ENCODE measurements at regions not wholly inside any gene's neighbourhood (a gene's known extent, or its start where the extent isn't known, plus 50 kb on each side); places are given as distances from the start of the nearest gene placed in this dataset.
"Not testable (repeated sequence)": the region's sequence is repeated elsewhere in the genome, so short reads cannot be mapped to it uniquely, and the experiment has no call there.

- peaks cover 6% of the 10 kb centered on the region for H3K4me1 ChIP-seq (ENCODE audit: control insufficient read depth, insufficient read depth, low read length)
- H3K9me3 ChIP-seq (replicated peaks; ENCODE audit: control insufficient read depth, low read depth, low read length): no peaks in the 10 kb centered on the region
- no peak overlapping the region for H3K27ac ChIP-seq (ENCODE audit: low read length)
- H3K36me3 ChIP-seq (ENCODE audit: control insufficient read depth, insufficient read depth, low read length): no peaks in the 10 kb centered on the region
- 91% methylated on average over 3 of the region's 4 CpGs for WGBS (ENCODE audit: insufficient coverage)
- DNase-seq: no peak
- H3K27me3 ChIP-seq (ENCODE audit: control insufficient read depth, insufficient read depth, low read length): no peaks in the 10 kb centered on the region
- H3K4me3 ChIP-seq (ENCODE audit: low read length): no peak overlapping the region
Observed at GRCh38 chr15:66635817-66636216, 66.2 kb upstream of the SMAD6 start.

- not testable (repeated sequence) for H3K4me1 ChIP-seq (ENCODE audit: control insufficient read depth, insufficient read depth, low read length); H3K27me3 ChIP-seq (ENCODE audit: control insufficient read depth, insufficient read depth, low read length); H3K36me3 ChIP-seq (ENCODE audit: control insufficient read depth, insufficient read depth, low read length); H3K9me3 ChIP-seq (replicated peaks; ENCODE audit: control insufficient read depth, low read depth, low read length); H3K4me3 ChIP-seq (ENCODE audit: low read length); H3K27ac ChIP-seq (ENCODE audit: low read length); DNase-seq
- no CpG with 5 or more reads among the region's 9 CpGs for whole genome bisulfite sequencing (ENCODE audit: insufficient coverage)
Observed at GRCh38 chr15:66637044-66637443, 65.0 kb upstream of the SMAD6 start.

GRCh38 chr15:66638377-66638776, 63.7 kb upstream of the SMAD6 start:
- no peak for DNase-seq
- Histone ChIP-seq H3K4me1 (ENCODE audit: control insufficient read depth, insufficient read depth, low read length) (peaks cover 4% of the 10 kb centered on the region), H3K27ac (ENCODE audit: low read length) (no peak overlapping the region), H3K4me3 (ENCODE audit: low read length) (no peak overlapping the region), H3K9me3 (replicated peaks; ENCODE audit: control insufficient read depth, low read depth, low read length) (no peaks in the 10 kb centered on the region), H3K27me3 (ENCODE audit: control insufficient read depth, insufficient read depth, low read length) (no peaks in the 10 kb centered on the region), H3K36me3 (ENCODE audit: control insufficient read depth, insufficient read depth, low read length) (no peaks in the 10 kb centered on the region)
- WGBS (ENCODE audit: insufficient coverage): 96% methylated on average over 4 of the region's 6 CpGs

GRCh38 chr15:66641485-66642315, 60.3 kb upstream of the SMAD6 start:
- H3K9me3 ChIP-seq (replicated peaks; ENCODE audit: control insufficient read depth, low read depth, low read length): no peaks in the 10 kb centered on the region
- DNase-seq: no peak

GRCh38 chr15:66642514-66642913, 59.5 kb upstream of the SMAD6 start:
- H3K27me3 ChIP-seq (ENCODE audit: control insufficient read depth, insufficient read depth, low read length): peaks cover 1% of the 10 kb centered on the region
- no peak overlapping the region for H3K4me3 ChIP-seq (ENCODE audit: low read length)
- H3K36me3 ChIP-seq (ENCODE audit: control insufficient read depth, insufficient read depth, low read length): no peaks in the 10 kb centered on the region
- no peak overlapping the region for H3K27ac ChIP-seq (ENCODE audit: low read length)
- no peak for DNase-seq
- no peaks in the 10 kb centered on the region for H3K9me3 ChIP-seq (replicated peaks; ENCODE audit: control insufficient read depth, low read depth, low read length)
- WGBS (ENCODE audit: insufficient coverage): no CpG with 5 or more reads among the region's 3 CpGs
- peaks cover 8% of the 10 kb centered on the region for H3K4me1 ChIP-seq (ENCODE audit: control insufficient read depth, insufficient read depth, low read length)

More at GRCh38 chr15:66641485-66642315, 60.3 kb upstream of the SMAD6 start:
- Histone ChIP-seq H3K27ac (ENCODE audit: low read length) (no peak overlapping the region), H3K36me3 (ENCODE audit: control insufficient read depth, insufficient read depth, low read length) (no peaks in the 10 kb centered on the region), H3K4me3 (ENCODE audit: low read length) (no peak overlapping the region), H3K27me3 (ENCODE audit: control insufficient read depth, insufficient read depth, low read length) (no peaks in the 10 kb centered on the region), H3K4me1 (ENCODE audit: control insufficient read depth, insufficient read depth, low read length) (peaks cover 8% of the 10 kb centered on the region)
- WGBS (ENCODE audit: insufficient coverage): 91% methylated on average over 5 of the region's 5 CpGs

GRCh38 chr15:66643033-66643432, 59.0 kb upstream of the SMAD6 start:
- DNase-seq: no peak
- no peak overlapping the region for H3K27ac ChIP-seq (ENCODE audit: low read length)
- peaks cover 8% of the 10 kb centered on the region for H3K4me1 ChIP-seq (ENCODE audit: control insufficient read depth, insufficient read depth, low read length)
- no peaks in the 10 kb centered on the region for H3K36me3 ChIP-seq (ENCODE audit: control insufficient read depth, insufficient read depth, low read length)
- no peaks in the 10 kb centered on the region for H3K9me3 ChIP-seq (replicated peaks; ENCODE audit: control insufficient read depth, low read depth, low read length)
- WGBS (ENCODE audit: insufficient coverage): 83% methylated on average over 1 of the region's 2 CpGs
- no peak overlapping the region for H3K4me3 ChIP-seq (ENCODE audit: low read length)
- H3K27me3 ChIP-seq (ENCODE audit: control insufficient read depth, insufficient read depth, low read length): peaks cover 3% of the 10 kb centered on the region

GRCh38 chr15:66644000-66644787, 57.8 kb upstream of the SMAD6 start:
- WGBS (ENCODE audit: insufficient coverage): 69% methylated on average over 7 of the region's 13 CpGs
- H3K36me3 ChIP-seq (ENCODE audit: control insufficient read depth, insufficient read depth, low read length): no peaks in the 10 kb centered on the region
- no peak overlapping the region for H3K4me3 ChIP-seq (ENCODE audit: low read length)
- no peaks in the 10 kb centered on the region for H3K9me3 ChIP-seq (replicated peaks; ENCODE audit: control insufficient read depth, low read depth, low read length)
- no peak for DNase-seq
- H3K27me3 ChIP-seq (ENCODE audit: control insufficient read depth, insufficient read depth, low read length): peaks cover 3% of the 10 kb centered on the region
- H3K4me1 ChIP-seq (ENCODE audit: control insufficient read depth, insufficient read depth, low read length): peaks cover 8% of the 10 kb centered on the region
- H3K27ac ChIP-seq (ENCODE audit: low read length): no peak overlapping the region

- H3K27ac ChIP-seq (ENCODE audit: low read length): no peak overlapping the region
- 84% methylated on average over 3 of the region's 5 CpGs for WGBS (ENCODE audit: insufficient coverage)
- no peak for DNase-seq
- no peak overlapping the region for H3K4me3 ChIP-seq (ENCODE audit: low read length)
- no peaks in the 10 kb centered on the region for H3K9me3 ChIP-seq (replicated peaks; ENCODE audit: control insufficient read depth, low read depth, low read length)
- H3K4me1 ChIP-seq (ENCODE audit: control insufficient read depth, insufficient read depth, low read length): peaks cover 8% of the 10 kb centered on the region
- peaks cover 3% of the 10 kb centered on the region for H3K27me3 ChIP-seq (ENCODE audit: control insufficient read depth, insufficient read depth, low read length)
- no peaks in the 10 kb centered on the region for H3K36me3 ChIP-seq (ENCODE audit: control insufficient read depth, insufficient read depth, low read length)
Observed at GRCh38 chr15:66644869-66645268, 57.2 kb upstream of the SMAD6 start.

GRCh38 chr15:66646308-66646707, 55.7 kb upstream of the SMAD6 start:
- WGBS (ENCODE audit: insufficient coverage): 68% methylated on average over 4 of the region's 9 CpGs
- Histone ChIP-seq H3K4me1 (ENCODE audit: control insufficient read depth, insufficient read depth, low read length) (peaks cover 8% of the 10 kb centered on the region), H3K27ac (ENCODE audit: low read length) (no peak overlapping the region), H3K36me3 (ENCODE audit: control insufficient read depth, insufficient read depth, low read length) (no peaks in the 10 kb centered on the region), H3K4me3 (ENCODE audit: low read length) (no peak overlapping the region), H3K27me3 (ENCODE audit: control insufficient read depth, insufficient read depth, low read length) (peaks cover 3% of the 10 kb centered on the region), H3K9me3 (replicated peaks; ENCODE audit: control insufficient read depth, low read depth, low read length) (no peaks in the 10 kb centered on the region)
- DNase-seq: no peak

- H3K27me3 ChIP-seq (ENCODE audit: control insufficient read depth, insufficient read depth, low read length): peaks cover 3% of the 10 kb centered on the region
- H3K4me3 ChIP-seq (ENCODE audit: low read length): no peak overlapping the region
- no peak overlapping the region for H3K27ac ChIP-seq (ENCODE audit: low read length)
- peaks cover 8% of the 10 kb centered on the region for H3K4me1 ChIP-seq (ENCODE audit: control insufficient read depth, insufficient read depth, low read length)
- no peaks in the 10 kb centered on the region for H3K9me3 ChIP-seq (replicated peaks; ENCODE audit: control insufficient read depth, low read depth, low read length)
- DNase-seq: no peak
- no peaks in the 10 kb centered on the region for H3K36me3 ChIP-seq (ENCODE audit: control insufficient read depth, insufficient read depth, low read length)
Observed at GRCh38 chr15:66646799-66647198, 55.2 kb upstream of the SMAD6 start.
